HL-60 (cell line): ENCODE measurements at regions not wholly inside any gene's neighbourhood (a gene's known extent, or its start where the extent isn't known, plus 50 kb on each side); places are given as distances from the start of the nearest gene placed in this dataset.

Source experiments
- DNase-seq, 2 experiments: peaks; one replicate each; pipeline ENCODE4 v3.0.0-alpha.2; 2010 to 2020; ENCODE audit warnings: low read depth in 1 of 2, low spot score in 1 of 2
- H3K27ac ChIP-seq: fragments of 250-450 bp; sonication (Bioruptor Pico); replicated peaks from 2 replicates; pipeline ENCODE4 v1.5.1; 2020; ENCODE audit warnings: mild to moderate bottlenecking, moderate library complexity
- H3K27me3 ChIP-seq: fragments of 250-450 bp; sonication (Bioruptor Pico); 2 replicates; pipeline ENCODE4 v1.5.1; 2021; ENCODE audit warnings: mild to moderate bottlenecking, moderate library complexity; ENCODE audit not compliant: insufficient read depth, poor library complexity, severe bottlenecking
- H3K4me3 ChIP-seq: replicated peaks from 2 replicates; pipeline ENCODE4 v1.5.1; 2011; ENCODE audit warnings: mild to moderate bottlenecking, control low read depth, low read length; ENCODE audit not compliant: insufficient read depth
- CTCF ChIP-seq: IDR thresholded peaks from one replicate; pipeline ENCODE4 v1.5.1; 2011; ENCODE audit warnings: low read length, control low read depth, inconsistent platforms; ENCODE audit not compliant: insufficient read depth
- GABPA ChIP-seq: IDR thresholded peaks from 2 replicates; pipeline ENCODE4 v1.6.1; 2012; ENCODE audit warnings: low read depth
- POLR2AphosphoS5 ChIP-seq: IDR thresholded peaks from 2 replicates; pipeline ENCODE4 v1.6.1; 2012; ENCODE audit warnings: low read depth
- REST ChIP-seq: IDR thresholded peaks from 2 replicates; pipeline ENCODE4 v1.6.1; 2012; ENCODE audit warnings: low read depth; ENCODE audit not compliant: insufficient replicate concordance
- SPI1 ChIP-seq: IDR thresholded peaks from 2 replicates; pipeline ENCODE4 v1.6.1; 2012; ENCODE audit warnings: low read depth, mild to moderate bottlenecking, borderline replicate concordance

DNA sequence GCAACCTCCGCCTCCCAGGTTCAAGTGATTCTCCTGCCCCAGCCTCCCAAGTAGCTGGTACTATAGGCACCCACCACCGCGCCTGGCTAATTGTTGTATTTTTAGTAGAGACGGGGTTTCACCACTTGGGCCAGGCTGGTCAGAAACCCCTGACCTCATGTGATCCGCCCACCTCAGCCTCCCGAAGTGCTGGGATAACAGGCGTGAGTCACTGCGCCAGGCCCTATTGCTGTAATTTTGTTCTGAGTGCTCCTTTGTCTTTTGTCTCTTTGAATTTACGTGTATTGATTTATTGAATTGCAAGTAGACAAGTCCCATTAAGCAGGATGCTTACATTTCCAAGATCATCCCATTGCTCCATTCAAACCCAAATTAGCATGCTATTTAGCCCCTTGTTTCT is 186.7 kb downstream of the MSX2 start:
- Histone ChIP-seq H3K27me3 (no peaks in the 10 kb centered on the region), H3K27ac (no peak overlapping the region), H3K4me3 (no peak overlapping the region)
- TF ChIP-seq GABPA (no peak), SPI1 (no peak), POLR2AphosphoS5 (no peak), CTCF (no peak), REST (no peak)
- DNase-seq = no peak

GRCh38 chr5:174910245-174910737 is 185.9 kb downstream of the MSX2 start:
- peak; percentile 79 for TF ChIP-seq CTCF
- no peak for TF ChIP-seq REST
- peak; percentile 27; the same call in 1 of the 2 replicates for TF ChIP-seq SPI1
- Histone ChIP-seq H3K4me3 (no peak overlapping the region), H3K27me3 (no peaks in the 10 kb centered on the region), H3K27ac (no peak overlapping the region)
- peak; percentile 13 to 64 for DNase-seq

DNA sequence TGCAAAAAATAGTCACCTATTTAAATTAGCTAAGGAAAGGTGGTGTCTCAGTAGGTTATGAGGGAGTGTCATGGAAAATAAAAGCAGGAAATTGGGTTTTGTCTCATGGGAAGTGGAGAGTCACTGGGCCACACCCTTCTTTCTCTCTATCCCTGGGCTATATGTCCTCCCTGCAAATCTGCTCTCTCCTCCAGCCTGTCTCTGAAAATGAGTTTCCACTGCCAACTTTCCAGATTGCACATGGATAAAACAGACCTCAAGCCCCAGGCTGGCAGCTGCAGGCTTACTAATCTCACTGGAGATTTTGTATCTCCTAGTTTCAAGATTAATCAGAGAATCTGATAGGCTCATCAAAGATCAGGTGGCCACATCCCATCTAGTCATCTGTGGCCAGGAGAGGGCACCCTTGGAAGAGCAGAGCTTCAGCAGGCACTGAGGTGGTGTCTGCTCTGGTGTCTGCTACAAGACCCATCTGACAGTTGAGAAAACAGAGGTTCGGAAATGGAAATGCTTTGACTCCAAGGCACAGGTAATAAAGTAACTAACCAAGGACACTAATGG is 178.9 kb downstream of the MSX2 start:
- Histone ChIP-seq H3K4me3 (no peak overlapping the region), H3K27ac (no peak overlapping the region), H3K27me3 (no peaks in the 10 kb centered on the region)
- TF ChIP-seq SPI1 (no peak), POLR2AphosphoS5 (no peak), REST (no peak), GABPA (no peak), CTCF (no peak)
- no peak for DNase-seq
